HUDEP-2 (cell line): ENCODE measurements at regions not wholly inside any gene's neighbourhood (a gene's known extent, or its start where the extent isn't known, plus 50 kb on each side); places are given as distances from the start of the nearest gene placed in this dataset.
A peak's percentile ranks its signal among the peaks of the same experiment; 100 is the strongest.

Source experiments
- DNase-seq, 76 experiments: peaks; one replicate each; lab custom pipeline; 2025; ENCODE audit not compliant: unreplicated experiment in 76 of 76; lab: John Stamatoyannopoulos, UW

GRCh38 chr5:61650661-61651060 is 318.6 kb downstream of the ZSWIM6 start:
- DNase-seq, result no peak

- DNase-seq, result no peak
These were observed 319.1 kb downstream of the ZSWIM6 start for GRCh38 chr5:61651195-61651594.

- no peak for DNase-seq
These were observed 320.9 kb downstream of the ZSWIM6 start for GRCh38 chr5:61652916-61653315.

DNA sequence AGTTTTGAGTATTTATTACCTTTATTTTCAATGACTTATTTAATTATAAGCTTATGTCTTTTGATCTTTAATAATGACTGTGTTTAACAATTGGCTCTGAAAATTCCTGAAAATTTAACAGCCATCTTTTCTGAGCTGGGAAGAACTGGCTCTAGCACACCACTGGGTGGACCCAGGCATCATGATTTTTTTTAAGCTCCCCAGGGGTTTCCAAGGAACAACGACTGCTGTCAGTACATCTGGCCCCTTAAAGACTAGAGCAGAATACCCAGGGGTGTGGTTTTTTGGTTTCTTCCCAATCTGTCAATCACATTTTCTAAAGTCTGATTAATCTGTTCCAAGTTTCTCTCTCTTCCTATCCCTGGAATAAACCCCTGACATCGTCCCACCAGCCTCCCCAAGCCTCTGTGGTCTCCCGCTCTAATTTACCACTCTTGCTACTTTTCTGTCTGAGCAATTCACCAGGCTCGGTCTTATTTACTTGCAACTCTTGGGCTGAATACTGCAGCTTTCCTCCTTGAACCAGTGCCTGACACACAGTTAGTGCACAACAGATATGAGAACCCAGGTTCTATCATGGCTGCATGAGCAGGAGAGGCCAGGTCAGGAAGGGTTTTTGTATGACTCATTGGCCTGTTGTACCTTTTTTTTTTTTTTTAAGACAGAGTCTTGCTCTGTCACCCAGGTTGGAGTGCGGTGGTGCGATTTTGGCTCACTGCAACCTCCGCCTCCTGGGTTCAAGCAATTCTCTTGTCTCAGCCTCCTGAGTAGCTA is 321.9 kb downstream of the ZSWIM6 start:
- DNase-seq, result no peak

DNA sequence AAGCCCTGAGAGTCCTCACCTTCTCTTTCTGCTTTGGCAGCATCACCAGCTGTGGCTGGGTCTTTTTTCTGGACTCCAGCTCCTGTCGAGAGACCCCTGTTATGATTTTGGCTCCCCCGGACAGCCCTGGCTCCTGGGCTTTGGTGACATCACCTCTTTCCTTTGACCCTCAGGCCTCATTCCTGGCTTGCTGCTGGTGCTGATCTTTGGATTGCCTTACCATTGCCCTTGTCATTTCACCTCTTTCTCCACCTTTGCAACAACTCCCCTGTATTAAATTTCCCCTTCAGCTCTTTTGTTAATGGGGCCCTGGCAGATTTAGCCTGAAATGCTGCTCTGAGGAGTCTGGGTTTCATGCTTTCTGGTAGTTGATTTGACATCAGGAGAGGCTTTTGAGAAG is 322.8 kb downstream of the ZSWIM6 start:
- no peak for DNase-seq

GRCh38 chr5:61657010-61657409 is 325.0 kb downstream of the ZSWIM6 start:
- no peak for DNase-seq

DNA sequence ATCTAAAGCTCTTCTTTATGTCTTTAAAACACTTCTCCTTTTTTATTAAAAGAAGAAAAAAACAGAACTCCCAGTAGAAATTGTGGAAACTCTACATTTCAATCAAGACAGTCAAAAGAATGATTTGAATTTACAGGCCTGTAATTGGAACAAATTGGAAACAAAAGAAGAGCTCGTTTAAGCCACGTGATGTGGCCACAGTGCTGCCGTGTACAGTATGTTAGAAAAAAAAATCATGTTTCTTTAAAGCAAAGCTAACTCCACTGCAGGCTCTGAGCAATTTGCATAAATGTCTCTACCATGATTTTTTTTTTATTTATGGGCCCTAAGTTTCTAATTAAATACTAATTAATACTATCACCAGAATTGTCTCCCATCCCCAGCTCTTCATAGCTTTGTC is 325.6 kb downstream of the ZSWIM6 start:
- DNase-seq, result no peak

- DNase-seq, result peak in 58 of 76 experiments; percentile 2 to 75 (median 42)
These were observed 326.5 kb downstream of the ZSWIM6 start for GRCh38 chr5:61658592-61659008.

DNA sequence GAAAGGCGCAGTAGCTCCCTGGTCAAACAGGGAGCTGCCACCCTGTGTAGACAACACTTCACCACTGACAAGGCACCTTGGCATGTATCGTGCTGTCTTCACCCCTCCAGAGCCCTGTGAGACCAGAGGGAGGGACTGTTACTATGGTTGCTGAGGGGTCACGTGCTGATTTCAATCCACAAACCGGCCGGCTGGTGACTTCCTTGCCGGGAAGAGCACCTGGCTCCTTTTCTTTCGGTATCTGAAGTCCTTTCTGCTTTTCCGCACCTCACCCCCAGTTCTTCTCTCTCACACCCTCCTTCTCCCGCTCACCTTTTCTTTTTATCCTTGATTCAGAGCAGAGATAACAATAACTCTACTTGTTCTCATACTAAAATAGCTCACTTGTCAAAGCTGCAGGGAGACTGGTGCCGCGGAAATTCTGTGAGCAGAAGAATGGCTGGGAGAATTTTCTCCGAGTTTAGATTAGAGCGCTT is 327.2 kb downstream of the ZSWIM6 start:
- no peak for DNase-seq

- DNase-seq, result no peak
These were observed 330.6 kb downstream of the ZSWIM6 start for GRCh38 chr5:61662670-61663069.

DNA sequence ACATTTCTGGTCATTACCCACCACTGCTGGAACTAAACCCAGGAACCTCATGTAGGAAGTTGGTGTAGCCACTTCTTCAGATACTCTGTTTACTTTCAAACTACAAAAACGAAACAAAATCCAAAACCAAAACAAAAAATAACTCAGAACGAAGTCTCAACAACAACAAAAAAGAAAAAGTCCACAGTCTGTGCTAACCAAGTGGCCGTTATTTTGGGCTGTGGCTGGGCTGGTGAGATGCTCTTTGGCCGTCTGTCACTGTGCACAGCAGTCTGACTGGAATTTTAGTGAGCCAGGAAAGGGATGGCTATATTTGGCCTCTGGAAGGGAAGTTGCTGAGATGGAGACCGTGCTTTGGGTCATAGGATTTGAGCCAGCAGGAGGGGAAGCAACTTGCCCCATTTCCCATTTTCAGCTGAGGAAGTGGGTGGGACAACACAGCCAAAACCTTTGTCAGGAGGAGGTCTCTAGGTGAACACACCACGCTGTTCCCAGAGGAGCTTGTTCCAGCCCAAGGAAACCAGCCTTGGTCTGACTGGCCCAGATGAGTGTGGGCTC is 334.1 kb downstream of the ZSWIM6 start:
- DNase-seq, result no peak

DNA sequence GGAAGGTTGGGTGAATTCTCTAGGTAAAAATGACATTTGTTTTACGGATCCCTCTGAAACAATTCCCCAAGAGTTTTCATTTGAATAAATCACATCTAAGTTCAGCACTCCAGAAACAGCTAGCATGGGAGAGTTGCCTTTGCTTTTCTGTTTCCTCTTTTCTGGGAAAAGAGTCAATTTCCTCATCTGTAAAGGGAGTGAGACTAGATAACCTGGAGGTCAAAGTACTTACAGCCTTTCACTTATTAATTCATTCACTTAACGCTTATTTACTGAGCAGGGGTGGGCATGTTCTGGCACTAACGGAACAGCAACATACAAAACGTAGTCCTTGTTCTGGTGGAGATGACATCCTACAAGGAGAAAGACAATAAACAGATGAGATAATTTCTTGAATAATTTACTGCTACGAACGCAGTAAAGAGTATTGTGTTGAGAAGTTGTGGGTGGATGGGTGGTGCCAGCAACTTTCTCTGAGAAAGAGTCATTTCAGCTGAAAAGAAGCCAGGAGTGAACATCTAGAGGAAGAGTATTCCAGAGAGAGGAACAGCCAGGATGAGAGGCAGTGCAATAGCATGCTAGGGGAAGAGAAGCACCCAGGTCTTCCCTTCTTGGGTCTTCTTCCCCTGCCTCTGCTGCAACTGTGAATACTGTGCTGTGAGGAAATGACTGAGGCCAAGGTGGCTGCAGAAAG is 335.6 kb downstream of the ZSWIM6 start:
- no peak for DNase-seq

DNA sequence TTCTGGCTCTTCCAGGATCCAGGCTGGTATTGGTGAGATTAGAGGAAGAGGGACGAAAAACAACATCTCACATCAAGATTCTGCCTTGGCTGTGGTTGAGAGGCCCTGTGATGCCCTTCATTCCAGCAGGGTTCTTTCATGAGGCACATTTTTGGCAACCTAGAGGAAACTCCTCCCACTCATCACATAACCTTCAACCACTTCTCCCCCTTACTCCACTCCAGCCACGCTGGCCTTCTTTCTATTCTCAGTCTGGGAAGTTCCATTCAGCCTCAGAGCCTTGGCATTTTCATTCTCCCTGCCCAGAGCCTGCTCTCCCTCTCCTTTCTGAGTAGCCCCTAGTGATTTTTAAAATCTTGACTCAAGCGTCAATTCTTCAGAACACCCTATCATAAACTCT is 337.5 kb downstream of the ZSWIM6 start:
- DNase-seq, result no peak

- DNase-seq, result no peak
These were observed 338.9 kb downstream of the ZSWIM6 start for GRCh38 chr5:61670941-61671340.

DNA sequence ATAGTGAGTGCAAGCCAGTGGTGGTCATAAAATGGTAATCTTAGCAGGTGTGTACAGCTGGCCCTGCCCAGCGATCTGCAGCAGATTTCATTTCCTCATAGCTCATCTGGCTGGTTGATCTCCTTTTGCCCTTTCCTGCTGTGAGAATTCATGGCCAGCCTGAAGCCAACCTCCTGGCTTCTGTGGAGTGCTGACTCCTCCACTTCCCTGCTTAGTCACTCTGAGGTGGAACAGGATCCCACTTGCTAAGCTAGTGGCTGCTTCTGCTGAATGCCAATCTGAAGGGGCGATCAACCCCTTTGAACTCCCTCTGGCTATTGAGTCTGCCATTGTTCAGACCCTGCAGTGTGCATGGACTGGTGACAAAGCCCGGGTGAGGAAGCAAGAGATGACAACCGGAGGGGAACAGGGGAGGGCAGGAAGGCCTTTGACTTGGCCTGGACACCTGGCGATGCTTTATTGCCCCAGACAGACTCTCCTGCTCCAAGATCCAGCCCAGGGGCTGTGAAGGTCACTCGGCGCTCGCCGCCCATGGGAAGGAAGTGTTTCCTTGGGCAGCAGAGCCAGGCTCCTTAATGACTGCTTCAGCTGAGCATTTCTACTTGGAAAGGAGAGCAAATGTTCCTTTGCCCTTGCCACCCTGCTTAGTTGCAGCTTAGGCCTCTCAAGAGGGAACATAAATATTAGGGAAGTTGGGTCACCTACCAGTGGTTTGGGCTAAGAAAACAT is 341.1 kb downstream of the ZSWIM6 start:
- DNase-seq, result no peak

GRCh38 chr5:61674378-61674777 is 342.3 kb downstream of the ZSWIM6 start:
- no peak for DNase-seq

DNA sequence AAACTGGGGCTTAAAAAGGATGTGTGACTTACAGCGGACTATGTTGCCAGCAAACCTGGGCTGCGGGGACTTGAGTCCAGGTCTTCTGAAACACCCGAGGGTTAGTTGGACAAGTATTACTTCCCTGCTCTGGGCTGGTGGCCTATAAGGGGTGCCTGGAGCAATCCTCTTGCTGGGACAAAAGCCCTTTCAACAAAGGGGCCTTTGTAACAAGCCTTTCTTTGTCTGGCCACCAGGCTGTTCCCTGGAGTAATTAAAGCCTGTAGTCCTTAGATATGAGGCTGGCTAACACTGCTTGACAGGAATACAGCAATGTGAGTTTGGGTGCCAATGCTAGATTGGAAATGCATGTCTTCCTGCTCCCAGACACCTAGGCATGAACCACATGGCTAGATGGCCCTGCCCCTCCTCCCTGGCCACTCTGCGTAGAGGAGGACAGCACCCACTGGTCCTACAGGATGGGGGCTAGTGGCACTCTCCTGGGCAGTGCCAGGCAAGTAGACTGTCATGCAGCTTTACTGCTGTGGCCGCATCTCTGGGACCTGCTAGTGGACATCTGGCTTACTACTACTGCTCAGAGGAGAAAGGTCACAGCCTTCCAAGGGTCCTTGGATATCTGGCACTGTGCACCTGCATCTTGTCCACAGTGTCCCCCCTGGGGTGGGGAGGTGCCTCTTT is 343.1 kb downstream of the ZSWIM6 start:
- no peak for DNase-seq

GRCh38 chr5:61677220-61677619 is 345.2 kb downstream of the ZSWIM6 start:
- no peak for DNase-seq

GRCh38 chr5:61678966-61679365 is 346.9 kb downstream of the ZSWIM6 start:
- no peak for DNase-seq

- DNase-seq, result no peak
These were observed 347.5 kb downstream of the ZSWIM6 start for GRCh38 chr5:61679562-61679961.

DNA sequence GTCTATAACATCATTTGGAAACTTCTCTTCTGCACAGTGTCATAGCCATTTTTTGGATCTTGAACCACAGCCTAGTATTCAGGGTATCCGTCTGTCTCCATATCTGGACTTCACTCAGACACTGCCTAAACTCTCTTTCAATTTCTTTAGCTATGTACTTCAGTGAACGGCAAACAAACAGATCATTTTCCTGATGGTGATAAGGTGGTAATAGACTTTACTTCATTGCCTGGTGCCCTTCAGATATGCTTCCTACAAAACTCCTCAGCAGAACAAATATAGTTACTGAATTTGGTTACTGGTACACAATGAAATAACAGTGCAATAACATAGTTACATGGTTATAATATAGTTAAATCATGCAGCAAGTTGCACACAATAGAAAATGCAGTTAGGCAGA is 348.2 kb downstream of the ZSWIM6 start:
- no peak for DNase-seq
